Omental fat pad (tissue), 3 donors: ENCODE measurements at regions not wholly inside any gene's neighbourhood (a gene's known extent, or its start where the extent isn't known, plus 50 kb on each side); places are given as distances from the start of the nearest gene placed in this dataset.
"Not testable (repeated sequence)": the region's sequence is repeated elsewhere in the genome, so short reads cannot be mapped to it uniquely, and the experiment has no call there.

ENCODE experiments used
- ATAC-seq: fragments of 150-250 bp; one replicate; pipeline ENCODE4 v1.9.1; 2016; ENCODE audit warnings: mild to moderate bottlenecking, moderate library complexity; ENCODE audit not compliant: low FRiP score
- DNase-seq: peaks from one replicate; pipeline ENCODE4 v3.0.0-alpha.2; 2019; ENCODE audit warnings: low spot score
- TF ChIP-seq, protein P1 (sequence below), 3 donors: fragments of 450-650 bp; IDR thresholded peaks; one replicate each; pipeline ENCODE4 v1.5.1; 2016 to 2017; ENCODE audit warnings: antibody characterized with exemption in 3 of 3, mild to moderate bottlenecking in 3 of 3, moderate library complexity in 2 of 3

DNA sequence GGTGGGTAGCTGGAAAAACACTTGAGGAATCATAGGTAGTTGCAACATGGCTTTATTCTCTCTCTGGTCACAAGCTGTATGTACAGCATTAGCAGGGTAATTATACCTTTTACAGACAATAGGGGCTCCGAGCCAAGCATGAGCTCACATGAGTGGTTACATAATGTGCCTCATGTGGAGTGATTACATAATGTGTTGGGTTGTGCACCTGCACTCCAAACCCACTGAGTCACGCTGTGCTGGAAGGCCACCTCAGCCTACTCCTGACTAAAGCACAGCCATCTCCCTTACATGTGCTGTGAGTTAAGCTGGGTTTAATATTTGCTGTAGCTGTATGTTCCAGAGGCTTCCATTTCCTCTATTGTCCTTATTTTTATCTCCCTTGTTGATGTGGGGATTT lies 348.7 kb upstream of the SEMA3C start:
- DNase-seq, result no peak
- TF ChIP-seq, protein P1, sequence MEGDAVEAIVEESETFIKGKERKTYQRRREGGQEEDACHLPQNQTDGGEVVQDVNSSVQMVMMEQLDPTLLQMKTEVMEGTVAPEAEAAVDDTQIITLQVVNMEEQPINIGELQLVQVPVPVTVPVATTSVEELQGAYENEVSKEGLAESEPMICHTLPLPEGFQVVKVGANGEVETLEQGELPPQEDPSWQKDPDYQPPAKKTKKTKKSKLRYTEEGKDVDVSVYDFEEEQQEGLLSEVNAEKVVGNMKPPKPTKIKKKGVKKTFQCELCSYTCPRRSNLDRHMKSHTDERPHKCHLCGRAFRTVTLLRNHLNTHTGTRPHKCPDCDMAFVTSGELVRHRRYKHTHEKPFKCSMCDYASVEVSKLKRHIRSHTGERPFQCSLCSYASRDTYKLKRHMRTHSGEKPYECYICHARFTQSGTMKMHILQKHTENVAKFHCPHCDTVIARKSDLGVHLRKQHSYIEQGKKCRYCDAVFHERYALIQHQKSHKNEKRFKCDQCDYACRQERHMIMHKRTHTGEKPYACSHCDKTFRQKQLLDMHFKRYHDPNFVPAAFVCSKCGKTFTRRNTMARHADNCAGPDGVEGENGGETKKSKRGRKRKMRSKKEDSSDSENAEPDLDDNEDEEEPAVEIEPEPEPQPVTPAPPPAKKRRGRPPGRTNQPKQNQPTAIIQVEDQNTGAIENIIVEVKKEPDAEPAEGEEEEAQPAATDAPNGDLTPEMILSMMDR (IDR thresholded peaks at IDR 0.05), result no peak
- ATAC-seq, result no peak

DNA sequence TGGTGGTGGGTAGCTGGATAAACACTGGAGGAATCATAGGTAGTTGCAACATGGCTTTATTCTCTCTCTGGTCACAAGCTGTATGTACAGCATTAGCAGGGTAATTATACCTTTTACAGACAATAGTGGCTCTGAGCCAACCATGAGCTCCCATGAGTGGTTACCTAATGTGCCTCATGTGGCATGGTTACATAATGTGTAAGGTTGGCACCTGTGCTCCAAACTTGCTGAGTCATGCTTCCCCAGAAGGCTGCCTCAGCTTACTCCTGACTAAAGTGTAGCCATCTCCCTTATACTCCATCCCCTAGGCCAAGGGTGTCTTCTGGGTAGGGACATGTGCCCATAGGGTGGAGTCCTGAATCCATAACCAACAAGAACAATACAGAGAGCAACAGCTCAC lies 345.3 kb upstream of the SEMA3C start:
- ATAC-seq, result no peak
- DNase-seq, result no peak
- TF ChIP-seq, protein P1 (IDR thresholded peaks at IDR 0.05), result no peak

DNA sequence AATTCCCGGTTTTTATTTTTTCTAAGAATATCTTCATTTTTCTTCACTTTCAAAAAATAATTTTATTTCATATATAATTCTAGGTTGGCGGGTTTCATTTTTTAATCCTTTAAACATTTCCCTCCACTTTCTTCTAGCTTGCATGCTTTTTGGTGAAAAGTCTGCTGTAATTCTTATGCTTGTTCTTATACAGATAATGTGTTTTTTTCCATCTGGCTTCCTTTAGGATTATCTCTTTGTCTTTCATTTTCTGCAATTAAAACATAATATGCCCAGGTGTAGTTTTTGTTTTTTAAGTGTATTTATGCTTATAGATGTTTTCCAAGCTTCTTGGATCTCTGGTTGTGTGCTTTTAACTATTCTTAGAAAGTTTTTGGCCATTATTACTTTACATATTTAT lies 341.3 kb upstream of the SEMA3C start:
- no peak for DNase-seq
- TF ChIP-seq, protein P1 (IDR thresholded peaks at IDR 0.05), result no peak
- ATAC-seq, result no peak

DNA sequence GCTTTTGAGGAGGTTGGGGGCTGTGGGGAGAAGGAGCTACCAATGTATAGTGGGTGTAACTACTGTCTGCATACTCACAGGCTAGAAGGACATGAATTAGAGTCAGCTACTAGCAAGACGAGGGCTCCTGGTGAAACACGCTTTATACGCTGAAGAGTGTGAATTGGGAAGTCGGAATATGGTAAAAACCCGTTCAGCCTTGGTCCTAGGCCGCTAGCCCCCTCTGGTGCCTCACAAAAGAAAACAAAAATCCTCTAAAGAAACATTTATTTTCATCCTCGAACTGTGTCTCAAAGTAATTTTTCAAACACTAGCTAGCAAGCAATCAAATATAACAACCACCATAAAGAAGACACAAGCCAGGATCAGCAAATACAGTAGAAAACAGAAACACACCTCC lies 338.1 kb upstream of the SEMA3C start:
- TF ChIP-seq, protein P1 (IDR thresholded peaks at IDR 0.05), result no peak
- no peak for DNase-seq
- ATAC-seq, result no peak

DNA sequence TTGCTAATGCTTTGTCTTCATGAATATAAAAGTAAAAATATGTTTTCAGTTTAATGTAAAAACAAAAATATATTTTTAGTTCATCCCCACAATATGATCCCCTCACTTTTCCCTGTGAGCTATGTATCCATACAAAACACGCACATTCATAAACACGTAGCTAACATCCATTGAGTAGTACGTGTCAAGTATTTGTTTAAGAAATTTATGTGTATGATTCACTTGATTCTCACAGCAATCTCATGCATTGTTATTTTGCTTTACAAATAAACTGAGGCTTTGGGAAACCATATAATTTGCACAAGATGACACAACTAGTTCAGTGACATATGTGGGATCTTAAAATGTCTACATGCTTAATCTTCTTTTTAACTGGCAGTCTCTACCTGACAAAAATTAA lies 329.6 kb upstream of the SEMA3C start:
- DNase-seq, result no peak
- ATAC-seq, result no peak
- TF ChIP-seq, protein P1 (IDR thresholded peaks at IDR 0.05), result no peak

DNA sequence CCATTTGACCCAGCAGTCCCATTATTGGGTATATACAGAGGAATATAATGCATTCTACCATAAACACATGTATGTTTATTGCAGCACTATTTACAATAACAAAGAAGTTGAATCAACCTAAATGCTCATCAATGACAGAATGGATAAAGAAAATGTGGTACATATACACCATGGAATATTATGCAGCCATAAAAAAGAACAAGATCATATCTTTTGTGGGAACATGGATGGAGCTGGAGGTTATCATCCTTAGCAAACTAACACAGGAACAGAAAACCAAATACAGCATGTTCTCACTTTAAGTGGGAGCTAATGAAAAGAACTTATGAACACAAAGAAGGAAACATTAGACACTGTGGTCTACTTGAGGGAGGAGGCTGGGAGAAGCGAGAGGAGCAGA lies 328.5 kb upstream of the SEMA3C start:
- DNase-seq, result not testable (repeated sequence)

DNA sequence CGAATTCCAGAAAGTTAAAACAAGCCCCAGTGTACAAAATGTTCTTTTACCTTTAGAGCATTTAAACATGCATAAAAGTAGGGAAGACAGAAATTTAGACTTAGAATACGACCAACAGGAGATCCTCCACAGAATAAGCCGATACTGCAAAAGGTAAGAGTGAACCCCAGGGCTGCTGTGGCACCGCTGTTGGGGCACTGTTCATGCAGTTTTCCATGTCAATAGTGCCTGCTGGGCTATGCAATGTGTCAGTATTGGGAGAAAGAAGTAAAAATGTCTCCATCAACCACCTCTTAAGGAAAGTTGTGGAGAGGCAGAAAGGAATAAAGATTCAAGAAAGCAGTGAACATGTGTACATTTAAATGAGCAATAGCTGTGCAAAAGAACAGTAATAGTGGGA lies 326.5 kb upstream of the SEMA3C start:
- ATAC-seq (no peak), DNase-seq (no peak)
- TF ChIP-seq, protein P1 (IDR thresholded peaks at IDR 0.05), result no peak

More for the DNA sequence above, 328.5 kb upstream of the SEMA3C start:
- ATAC-seq, result not testable (repeated sequence)

DNA sequence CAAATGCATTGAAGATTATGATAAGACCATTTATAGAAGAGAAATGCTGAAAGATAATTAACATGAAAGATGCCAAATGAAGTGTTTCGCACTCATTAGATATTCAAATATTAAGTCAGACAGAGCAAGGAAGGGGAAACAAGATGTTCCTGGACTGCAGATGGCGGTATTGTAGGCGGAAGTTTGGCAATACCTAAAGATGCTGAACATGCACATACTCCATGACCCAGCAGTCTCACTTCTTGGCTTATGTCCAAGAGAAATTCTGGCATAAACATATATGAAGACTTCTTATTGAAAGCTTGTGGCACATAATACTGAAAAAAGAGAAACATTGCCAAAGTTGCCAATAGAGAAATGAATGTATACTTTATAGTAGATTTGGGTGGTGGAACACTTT lies 325.4 kb upstream of the SEMA3C start:
- ATAC-seq (no peak), DNase-seq (no peak)
- TF ChIP-seq, protein P1 (IDR thresholded peaks at IDR 0.05), result no peak
